ENCODE measurements at regions not wholly inside any gene's neighbourhood (a gene's known extent, or its start where the extent isn't known, plus 50 kb on each side); places are given as distances from the start of the nearest gene placed in this dataset.
"Not testable (repeated sequence)": the region's sequence is repeated elsewhere in the genome, so short reads cannot be mapped to it uniquely, and the experiment has no call there.

DNA sequence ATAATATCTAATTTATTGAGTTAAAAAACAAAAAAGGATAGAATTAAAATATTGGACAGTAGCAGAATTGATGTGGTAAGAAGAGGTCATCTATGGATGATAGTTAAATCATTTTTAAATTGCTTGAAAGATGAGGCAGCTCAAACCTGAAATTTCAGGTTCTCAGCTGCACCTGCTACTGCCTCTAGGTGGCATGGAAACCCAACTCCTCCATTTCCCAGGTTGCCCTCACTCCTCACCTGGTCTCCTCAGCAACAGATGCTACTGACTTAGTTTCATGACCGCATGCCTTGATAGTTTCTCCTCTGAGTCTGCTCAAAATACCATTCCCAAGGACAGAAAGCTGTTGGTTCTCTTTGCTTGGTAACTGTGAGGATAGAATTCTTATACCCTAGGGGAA is 148.1 kb downstream of the ABHD5 start:
- no peak for DNase-seq

DNA sequence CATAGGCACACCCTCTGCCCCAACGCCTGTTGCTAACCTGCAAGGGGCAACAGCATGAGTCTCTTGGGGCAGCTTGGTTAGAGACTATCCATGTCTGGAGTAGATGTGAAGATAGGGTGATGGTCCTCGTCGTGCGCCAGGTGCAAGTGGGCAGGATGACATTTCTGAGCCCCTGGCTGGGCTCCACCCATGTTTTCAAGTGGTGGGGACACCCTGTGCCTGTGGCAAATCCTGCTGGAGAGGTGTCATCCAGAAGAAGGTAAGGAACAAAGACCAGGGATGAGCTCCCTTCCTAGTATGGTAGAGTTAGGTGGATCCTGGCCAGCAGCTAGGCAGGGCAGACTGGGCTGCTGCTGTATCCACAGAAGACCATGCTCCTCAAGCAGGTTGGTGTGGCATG is 152.6 kb downstream of the ABHD5 start:
- DNase-seq: no peak

DNA sequence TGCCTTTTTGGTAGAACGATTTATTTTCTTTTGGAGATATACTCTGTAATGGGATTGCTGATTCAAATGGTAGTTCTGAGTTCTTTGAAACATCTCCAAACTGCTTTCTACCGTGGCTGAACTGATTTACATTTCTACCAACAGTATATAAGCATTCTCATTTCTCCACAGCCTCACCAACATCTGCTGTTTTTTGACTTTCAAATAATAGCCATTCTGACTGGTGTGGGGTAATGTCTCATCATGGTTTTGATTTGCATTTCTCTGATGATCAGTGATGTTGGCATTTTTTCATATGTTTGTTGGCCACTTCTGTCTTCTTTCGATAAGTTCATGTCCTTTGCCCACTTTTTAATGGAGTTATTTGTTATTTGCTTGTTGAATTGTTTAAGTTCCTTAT is 154.0 kb downstream of the ABHD5 start:
- no peak for DNase-seq

- not testable (repeated sequence) for DNase-seq
Measured at GRCh38 chr3:43845553-43845952, 154.8 kb downstream of the ABHD5 start.

GRCh38 chr3:43852066-43852465 is 161.3 kb downstream of the ABHD5 start:
- no peak for DNase-seq

DNA sequence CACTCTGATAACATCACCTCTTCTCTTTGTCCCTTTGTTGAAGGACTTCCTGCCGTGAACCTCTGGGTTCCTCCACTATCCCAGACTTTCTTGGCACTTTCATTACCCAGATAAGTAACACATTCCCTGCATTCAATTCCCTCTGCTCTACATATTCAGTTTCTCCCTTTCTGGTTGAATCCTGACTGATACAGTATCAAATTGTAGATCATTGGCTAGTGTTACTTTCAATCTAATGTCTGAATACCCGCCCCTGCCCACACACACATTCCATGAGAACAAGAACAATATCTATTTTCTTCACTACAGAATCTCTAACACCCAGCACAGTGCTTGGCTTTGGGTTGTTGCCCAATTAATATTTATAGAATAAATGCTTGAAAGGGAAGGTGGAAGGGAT is 163.5 kb downstream of the ABHD5 start:
- DNase-seq: no peak

DNA sequence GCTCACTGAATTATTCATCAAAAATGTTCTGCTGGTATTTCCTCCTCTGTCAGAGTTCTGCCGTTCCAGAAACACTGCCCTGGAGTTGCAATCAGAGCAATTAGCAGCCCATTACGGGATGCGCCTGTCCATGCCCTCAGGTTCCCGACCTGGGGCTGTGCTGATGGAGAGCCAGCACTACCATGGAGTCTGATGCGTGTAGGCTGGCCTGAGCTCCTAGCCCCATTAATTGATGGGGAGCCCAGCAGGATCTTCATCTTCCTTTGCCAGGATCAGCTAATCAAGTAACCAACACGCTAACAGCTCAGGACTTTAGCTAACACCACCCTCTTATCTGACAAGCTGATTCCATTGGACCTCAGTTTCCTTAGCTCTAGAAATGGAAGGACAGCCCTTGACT is 164.2 kb downstream of the ABHD5 start:
- DNase-seq: no peak

DNA sequence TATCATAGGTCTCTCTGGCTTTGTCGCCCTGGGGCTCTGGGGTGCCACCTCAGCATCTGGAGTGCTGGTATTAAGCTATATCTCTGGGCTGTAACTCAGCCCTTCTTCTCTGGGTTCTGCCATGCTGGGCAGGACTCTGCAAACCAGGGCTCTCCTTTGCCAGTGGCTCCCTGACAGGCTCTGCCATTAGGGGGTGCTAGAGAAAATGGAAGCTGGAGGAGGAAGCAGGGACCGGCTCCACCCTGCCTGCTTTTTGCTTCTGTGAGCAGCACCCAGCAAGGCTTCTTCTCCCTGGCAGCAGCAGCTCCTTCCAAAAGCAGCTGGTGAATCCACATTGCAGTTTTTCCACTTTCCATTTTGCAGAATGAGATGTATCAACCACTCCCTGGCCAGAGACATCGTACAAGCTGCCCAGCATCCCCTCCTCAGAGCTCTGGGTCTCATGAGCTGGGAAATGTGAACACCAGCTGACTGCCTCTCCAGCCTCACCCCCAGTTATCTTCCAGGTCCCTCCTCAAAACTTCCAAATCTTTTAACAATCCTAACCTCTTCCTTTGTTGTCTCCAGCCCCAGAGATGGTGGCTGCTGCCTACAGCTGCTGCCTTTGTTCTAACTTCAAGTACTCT is 165.0 kb downstream of the ABHD5 start:
- DNase-seq: peak; percentile 75

- no peak for DNase-seq
Measured at GRCh38 chr3:43856351-43856750, 165.6 kb downstream of the ABHD5 start.

- DNase-seq: no peak
Measured at GRCh38 chr3:43856761-43857160, 166.0 kb downstream of the ABHD5 start.

- no peak for DNase-seq
Measured at GRCh38 chr3:43857361-43858293, 166.9 kb downstream of the ABHD5 start.

DNA sequence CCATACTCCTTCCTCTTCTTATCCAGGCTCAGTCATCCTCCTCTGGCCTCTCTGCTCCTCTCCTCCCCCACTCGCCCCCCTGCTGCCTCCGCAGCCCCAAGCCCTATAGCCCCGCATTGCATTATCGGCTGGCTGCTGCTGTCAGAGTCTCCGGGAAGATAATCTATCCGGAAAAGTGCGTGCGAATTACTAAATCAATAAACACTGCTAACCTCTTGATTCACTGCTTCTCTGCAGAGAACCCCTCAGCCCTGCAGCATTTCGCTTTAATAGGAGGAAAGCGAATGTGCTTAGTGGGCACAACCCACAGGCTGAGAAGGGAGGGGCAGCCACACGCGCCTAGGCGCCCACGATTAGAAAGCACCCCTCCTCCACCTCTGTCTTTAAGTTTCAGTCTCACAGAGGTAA is 167.6 kb downstream of the ABHD5 start:
- DNase-seq: peak; percentile 65

DNA sequence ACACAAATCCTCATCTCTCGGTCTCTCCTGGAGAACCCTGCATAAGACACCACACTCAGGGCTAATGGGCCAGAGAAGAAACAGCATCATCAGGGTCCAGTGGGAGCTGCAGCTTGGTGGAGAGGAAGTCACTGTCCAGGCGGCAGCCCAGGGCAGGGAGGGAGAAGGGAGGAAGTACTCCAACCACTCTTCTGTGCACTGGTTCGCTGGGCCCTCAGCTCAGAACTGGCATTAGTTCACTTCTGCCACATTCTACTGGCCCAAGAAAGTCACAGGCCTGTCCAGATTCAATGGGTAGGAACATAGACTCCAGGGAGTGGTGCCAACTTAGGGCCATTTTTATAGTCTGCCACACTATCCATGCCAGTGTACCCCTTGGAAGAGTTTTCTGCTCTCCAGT is 169.0 kb downstream of the ABHD5 start:
- DNase-seq: no peak

GRCh38 chr3:43861635-43862034 is 170.9 kb downstream of the ABHD5 start:
- no peak for DNase-seq

- DNase-seq: no peak
Measured at GRCh38 chr3:43862470-43862869, 171.7 kb downstream of the ABHD5 start.

DNA sequence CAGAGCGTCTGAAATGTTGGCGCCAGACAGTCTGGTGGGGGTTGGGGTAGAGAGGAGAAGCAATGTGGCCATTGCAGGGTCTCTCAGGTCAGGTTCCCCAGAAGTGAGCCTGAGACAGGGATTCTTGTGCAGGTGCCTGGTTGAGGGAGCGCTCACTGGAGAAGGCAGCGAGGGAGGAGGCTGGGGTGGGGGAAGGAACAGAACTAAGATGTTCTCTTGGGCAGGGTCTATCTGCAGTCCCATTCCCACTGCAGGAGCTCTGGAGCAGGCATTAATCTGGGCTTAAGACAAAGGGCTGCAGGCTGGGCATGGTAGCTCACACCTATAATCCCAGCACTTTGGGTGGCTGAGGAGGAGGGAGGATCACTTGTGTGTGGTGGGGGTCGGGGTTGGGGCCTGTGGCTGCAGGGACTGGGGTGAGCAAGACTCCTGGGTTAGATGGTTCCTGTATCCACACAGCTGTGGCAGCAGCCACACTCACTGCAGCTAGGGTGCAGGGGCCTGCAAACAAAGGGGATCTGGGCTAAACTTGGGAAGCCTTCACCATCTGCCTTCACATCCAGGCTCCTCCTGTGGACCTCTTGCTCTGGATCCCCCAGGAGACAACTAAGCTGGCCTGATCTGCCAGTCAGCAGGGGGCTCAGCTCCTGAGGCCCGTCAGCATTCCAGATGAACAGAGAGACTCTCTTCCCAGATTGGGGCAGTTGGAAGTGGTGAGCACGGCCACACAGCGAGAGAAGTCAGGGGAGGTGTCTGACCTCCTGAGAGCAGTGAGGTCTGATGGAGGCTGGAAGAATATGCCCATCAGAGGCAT is 172.5 kb downstream of the ABHD5 start:
- no peak for DNase-seq

GRCh38 chr3:43863966-43864933 is 173.5 kb downstream of the ABHD5 start:
- no peak for DNase-seq

- DNase-seq: no peak
Measured at GRCh38 chr3:43865351-43865750, 174.6 kb downstream of the ABHD5 start.

DNA sequence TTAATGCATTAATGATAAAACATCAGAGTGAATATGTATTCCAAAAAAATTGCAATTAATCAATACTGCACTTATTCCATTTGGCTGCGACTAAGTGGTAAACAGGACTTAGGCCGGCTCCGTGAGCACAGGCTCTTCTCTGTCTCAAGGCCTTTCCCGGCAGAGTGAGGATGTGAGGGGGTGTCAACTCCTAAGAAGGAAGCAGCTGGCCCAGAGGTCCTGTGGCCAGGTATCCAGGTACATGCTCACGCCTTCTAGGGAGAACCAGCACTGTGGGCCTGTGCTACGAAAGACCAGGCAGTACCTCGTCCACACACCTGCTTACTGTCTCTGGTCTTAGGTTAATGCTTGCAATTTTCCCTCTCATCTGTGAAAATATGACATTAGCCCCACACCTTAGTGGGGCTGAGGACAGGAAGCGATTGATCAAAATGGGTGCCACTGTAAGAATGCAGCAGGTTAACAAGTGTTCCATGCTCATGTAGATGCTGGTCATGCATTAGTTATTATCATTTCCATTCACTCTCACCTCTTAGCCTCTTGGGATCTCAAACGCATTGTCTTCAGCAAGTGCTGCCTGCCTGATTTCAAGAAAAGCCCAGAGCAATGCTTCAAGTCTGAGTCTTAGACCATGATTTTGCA is 175.3 kb downstream of the ABHD5 start:
- no peak for DNase-seq

- DNase-seq: no peak
Measured at GRCh38 chr3:43866529-43867353, 176.0 kb downstream of the ABHD5 start.
